GM21381 (cell line): ENCODE measurements at regions not wholly inside any gene's neighbourhood (a gene's known extent, or its start where the extent isn't known, plus 50 kb on each side); places are given as distances from the start of the nearest gene placed in this dataset.
"Not testable (repeated sequence)": the region's sequence is repeated elsewhere in the genome, so short reads cannot be mapped to it uniquely, and the experiment has no call there.

ENCODE experiments used
- ATAC-seq: cut with Tn5 transposase; IDR thresholded peaks from one replicate; pipeline ENCODE4 v1.9.1; 2021; ENCODE audit warnings: mild to moderate bottlenecking, moderate library complexity; ENCODE audit not compliant: unreplicated experiment

- ATAC-seq, result no peak
These were observed 496.0 kb upstream of the LARGE1 start for GRCh38 chr22:34416022-34416860.

GRCh38 chr22:34422948-34423347 is 502.7 kb upstream of the LARGE1 start:
- not testable (repeated sequence) for ATAC-seq

GRCh38 chr22:34427436-34427835 is 507.2 kb upstream of the LARGE1 start:
- ATAC-seq, result no peak

GRCh38 chr22:34427841-34428240 is 507.6 kb upstream of the LARGE1 start:
- ATAC-seq, result no peak

- ATAC-seq, result no peak
These were observed 509.0 kb upstream of the LARGE1 start for GRCh38 chr22:34429314-34429713.

GRCh38 chr22:34430386-34430785 is 510.1 kb upstream of the LARGE1 start:
- no peak for ATAC-seq

- ATAC-seq, result no peak
These were observed 514.1 kb upstream of the LARGE1 start for GRCh38 chr22:34434371-34434770.

- ATAC-seq, result no peak
These were observed 516.9 kb upstream of the LARGE1 start for GRCh38 chr22:34437140-34437539.

GRCh38 chr22:34454598-34454997 is 534.3 kb upstream of the LARGE1 start:
- ATAC-seq, result no peak

- ATAC-seq, result no peak
These were observed 542.5 kb upstream of the LARGE1 start for GRCh38 chr22:34462795-34463194.

GRCh38 chr22:34475886-34476285 is 555.6 kb upstream of the LARGE1 start:
- no peak for ATAC-seq

GRCh38 chr22:34476762-34477161 is 556.5 kb upstream of the LARGE1 start:
- ATAC-seq, result no peak

GRCh38 chr22:34481090-34481489 is 560.8 kb upstream of the LARGE1 start:
- ATAC-seq, result no peak

GRCh38 chr22:34486381-34486780 is 566.1 kb upstream of the LARGE1 start:
- ATAC-seq, result no peak

- ATAC-seq, result no peak
These were observed 569.6 kb upstream of the LARGE1 start for GRCh38 chr22:34489861-34490260.

- no peak for ATAC-seq
These were observed 570.6 kb upstream of the LARGE1 start for GRCh38 chr22:34490886-34491285.

- ATAC-seq, result no peak
These were observed 572.5 kb upstream of the ISX start for GRCh38 chr22:34493486-34493885.

GRCh38 chr22:34501366-34501965 is 564.5 kb upstream of the ISX start:
- ATAC-seq, result no peak

GRCh38 chr22:34502821-34503220 is 563.1 kb upstream of the ISX start:
- no peak for ATAC-seq

- no peak for ATAC-seq
These were observed 557.2 kb upstream of the ISX start for GRCh38 chr22:34508797-34509196.

- no peak for ATAC-seq
These were observed 539.3 kb upstream of the ISX start for GRCh38 chr22:34526681-34527080.

GRCh38 chr22:34534101-34534500 is 531.9 kb upstream of the ISX start:
- no peak for ATAC-seq
